Stomach (tissue), 8 donors: ENCODE measurements at regions not wholly inside any gene's neighbourhood (a gene's known extent, or its start where the extent isn't known, plus 50 kb on each side); places are given as distances from the start of the nearest gene placed in this dataset.

Source experiments
- DNase-seq, 2 donors: peaks; one replicate each; pipeline versions ENCODE4 v3.0.0 to v3.0.0-alpha.2; 2013 to 2019
- H3K27ac ChIP-seq, 5 donors: fragments of 200-600 bp in 4 of 5; sonication (generic) in 4 of 5; one replicate each; pipeline ENCODE4 v1.5.1; 2013 to 2019; ENCODE audit warnings: mild to moderate bottlenecking in 1 of 5, moderate library complexity in 1 of 5
- H3K27me3 ChIP-seq, 3 donors: fragments of 200-600 bp; sonication (generic); one replicate each; pipeline ENCODE4 v1.5.1; 2017 to 2019; ENCODE audit warnings: mixed run types in 1 of 3
- H3K36me3 ChIP-seq, 4 donors: fragments of 200-600 bp; sonication (generic); 1 replicate in 3 of 4; 2 replicates in 1 of 4; pipeline ENCODE4 v1.5.1; 2016 to 2019
- H3K4me1 ChIP-seq, 4 donors: fragments of 200-600 bp; sonication (generic); one replicate each; pipeline ENCODE4 v1.5.1; 2016 to 2019
- H3K4me3 ChIP-seq, 4 donors: fragments of 200-600 bp; sonication (generic) in 3 of 4; one replicate each; pipeline ENCODE4 v1.5.1; 2016 to 2019; ENCODE audit warnings: mild to moderate bottlenecking in 1 of 4
- H3K9me3 ChIP-seq, 4 donors: fragments of 200-600 bp; sonication (generic); one replicate each; pipeline ENCODE4 v1.5.1; 2016 to 2019
- CTCF ChIP-seq, 7 experiments: fragments of 450-650 bp in 4 of 7; fragments of 200-600 bp in 3 of 7; sonication (generic) in 3 of 7; IDR thresholded peaks; one replicate each; pipeline ENCODE4 v1.5.1; 2016 to 2019; ENCODE audit warnings: antibody characterized with exemption in 7 of 7, control low read depth in 2 of 7, mild to moderate bottlenecking in 1 of 7
- EP300 ChIP-seq: sonication (generic); formaldehyde crosslinking; IDR thresholded peaks from one replicate; pipeline ENCODE4 v1.6.1; 2017; ENCODE audit warnings: antibody characterized with exemption
- POLR2A ChIP-seq, 4 donors: fragments of 450-650 bp; IDR thresholded peaks; one replicate each; pipeline ENCODE4 v1.6.1; 2016; ENCODE audit warnings: antibody characterized with exemption in 4 of 4, control low read depth in 2 of 4, mild to moderate bottlenecking in 1 of 4, moderate library complexity in 1 of 4
- POLR2AphosphoS5 ChIP-seq, 3 donors: sonication (generic); formaldehyde crosslinking; IDR thresholded peaks; one replicate each; pipeline ENCODE4 v1.6.1; 2016; ENCODE audit warnings: antibody characterized with exemption in 3 of 3
- WGBS, 5 donors: extraction: QIAGEN DNeasy Blood & Tissue Kit in 3 of 5; methylation state at CpG; one replicate each; pipeline versions ENCODE4 v1.1.5 to v1.1.7; 2013 to 2018; 5-methylcytosine and 5-hydroxymethylcytosine counted together
- intact Hi-C: fragments of 100-400 bp; cut with DNase I; formaldehyde crosslinking; loops from one replicate; pipeline ENCODE4 v1.15.1; 2023; ENCODE audit warnings: low total_unique reads
- donor health status: healthy with polysubstance abuse.
- donor health status: Bipolar disorder and iron deficiency.
- donor health status: healthy.

GRCh38 chr10:6969659-6970058 is 389.6 kb upstream of the PRKCQ start:
- TF ChIP-seq CTCF (IDR thresholded peaks at IDR 0.05) (no peak), POLR2A (IDR thresholded peaks at IDR 0.05) (no peak), POLR2AphosphoS5 (IDR thresholded peaks at IDR 0.05) (no peak), EP300 (no peak)
- Histone ChIP-seq H3K9me3 (no peaks in the 10 kb centered on the region), H3K36me3 (no peaks in the 10 kb centered on the region), H3K4me1 (no peaks in the 10 kb centered on the region), H3K4me3 (no peak overlapping the region), H3K27ac (no peak overlapping the region), H3K27me3 (no peaks in the 10 kb centered on the region)
- no peak for DNase-seq
- WGBS, 5 donors, result 67 to 78% (median 75%) methylated on average over 4 of the region's 4 CpGs
- intact Hi-C loops, result no loop called here

GRCh38 chr10:6964543-6964942 is 384.5 kb upstream of the PRKCQ start:
- 49 to 82% (median 67%) methylated on average over 4 of the region's 4 CpGs for WGBS, 5 donors
- DNase-seq, result no peak
- Histone ChIP-seq H3K27ac (no peak overlapping the region), H3K36me3 (no peaks in the 10 kb centered on the region), H3K4me3 (no peak overlapping the region), H3K4me1 (no peaks in the 10 kb centered on the region), H3K27me3 (no peaks in the 10 kb centered on the region), H3K9me3 (no peaks in the 10 kb centered on the region)
- no peak for TF ChIP-seq POLR2AphosphoS5 (IDR thresholded peaks at IDR 0.05)
- no peak for TF ChIP-seq POLR2A (IDR thresholded peaks at IDR 0.05)
- no peak for TF ChIP-seq CTCF (IDR thresholded peaks at IDR 0.05)
- no peak for TF ChIP-seq EP300
- intact Hi-C loops, result no loop called here

- no peak for DNase-seq
- no peaks in the 10 kb centered on the region for H3K27me3 ChIP-seq
- H3K9me3 ChIP-seq, result no peaks in the 10 kb centered on the region
- intact Hi-C loops, result no loop called here
- H3K27ac ChIP-seq, result no peak overlapping the region
- WGBS, 5 donors, result 74 to 78% (median 77%) methylated on average over 6 of the region's 6 CpGs
- no peaks in the 10 kb centered on the region for H3K36me3 ChIP-seq
- H3K4me3 ChIP-seq, result no peak overlapping the region
- H3K4me1 ChIP-seq, result no peaks in the 10 kb centered on the region
- TF ChIP-seq POLR2A (IDR thresholded peaks at IDR 0.05) (no peak), EP300 (no peak), POLR2AphosphoS5 (IDR thresholded peaks at IDR 0.05) (no peak), CTCF (IDR thresholded peaks at IDR 0.05) (no peak)
These were observed 382.5 kb upstream of the PRKCQ start for GRCh38 chr10:6962576-6962975.

GRCh38 chr10:6958711-6959110 is 378.6 kb upstream of the PRKCQ start:
- DNase-seq, result no peak
- intact Hi-C loops, result no loop called here
- WGBS, 5 donors, result 76 to 90% (median 87%) methylated on average over 1 of the region's 1 CpG
- H3K27ac ChIP-seq, result no peak overlapping the region
- H3K4me3 ChIP-seq, result no peak overlapping the region
- H3K9me3 ChIP-seq, result no peaks in the 10 kb centered on the region
- H3K27me3 ChIP-seq, result no peaks in the 10 kb centered on the region
- H3K36me3 ChIP-seq, result no peaks in the 10 kb centered on the region
- TF ChIP-seq EP300 (no peak), POLR2A (IDR thresholded peaks at IDR 0.05) (no peak), POLR2AphosphoS5 (IDR thresholded peaks at IDR 0.05) (no peak), CTCF (IDR thresholded peaks at IDR 0.05) (no peak)
- peaks cover 0 to under 1% (median 0%) of the 10 kb centered on the region in 4 donors for H3K4me1 ChIP-seq
